NT2/D1 (cell line): ENCODE measurements at regions not wholly inside any gene's neighbourhood (a gene's known extent, or its start where the extent isn't known, plus 50 kb on each side); places are given as distances from the start of the nearest gene placed in this dataset.

Experiments used
- DNase-seq: peaks from one replicate; pipeline ENCODE4 v3.0.0-alpha.2; 2011; ENCODE audit warnings: low read depth, low spot score
- H3K27me3 ChIP-seq: 2 replicates; pipeline ENCODE4 v1.6.0; 2011; ENCODE audit warnings: mild to moderate bottlenecking; ENCODE audit not compliant: insufficient read length, insufficient read depth
- H3K36me3 ChIP-seq: 2 replicates; pipeline ENCODE4 v1.6.1; 2011; ENCODE audit warnings: mild to moderate bottlenecking, low read length, mixed read lengths; ENCODE audit not compliant: insufficient read depth, insufficient read length
- H3K4me1 ChIP-seq: 2 replicates; pipeline ENCODE4 v1.5.1; 2011; ENCODE audit not compliant: insufficient read depth, insufficient read length
- H3K4me3 ChIP-seq: 2 replicates; pipeline ENCODE4 v1.5.1; 2011; ENCODE audit warnings: low read depth; ENCODE audit not compliant: insufficient read length
- H3K9ac ChIP-seq: 2 replicates; pipeline ENCODE4 v1.6.0; 2011; ENCODE audit warnings: low read depth; ENCODE audit not compliant: insufficient read length
- H3K9me3 ChIP-seq: 2 replicates; pipeline ENCODE4 v1.5.1; 2011; ENCODE audit warnings: mild to moderate bottlenecking, low read length; ENCODE audit not compliant: insufficient read depth
- SUZ12 ChIP-seq: IDR thresholded peaks from 2 replicates; pipeline ENCODE4 v1.6.1; 2011; ENCODE audit not compliant: insufficient read length, insufficient read depth; ENCODE audit errors: extremely low read depth
- YY1 ChIP-seq: IDR thresholded peaks from 2 replicates; pipeline ENCODE4 v1.6.1; 2011; ENCODE audit not compliant: insufficient read length, insufficient read depth
- ZNF274 ChIP-seq: IDR thresholded peaks from 2 replicates; pipeline ENCODE4 v1.6.1; 2011; ENCODE audit warnings: mild to moderate bottlenecking, low read depth, low read length

- no peak overlapping the region for H3K9ac ChIP-seq
- no peaks in the 10 kb centered on the region for H3K9me3 ChIP-seq
- no peak for TF ChIP-seq ZNF274
- no peak for TF ChIP-seq SUZ12
- no peak for TF ChIP-seq YY1
- H3K4me3 ChIP-seq, result no peak overlapping the region
- DNase-seq, result no peak
- H3K36me3 ChIP-seq, result no peaks in the 10 kb centered on the region
- no peaks in the 10 kb centered on the region for H3K27me3 ChIP-seq
- H3K4me1 ChIP-seq, result no peaks in the 10 kb centered on the region
Measured at GRCh38 chr2:145015561-145015960, 495.6 kb upstream of the ZEB2 start.

DNA sequence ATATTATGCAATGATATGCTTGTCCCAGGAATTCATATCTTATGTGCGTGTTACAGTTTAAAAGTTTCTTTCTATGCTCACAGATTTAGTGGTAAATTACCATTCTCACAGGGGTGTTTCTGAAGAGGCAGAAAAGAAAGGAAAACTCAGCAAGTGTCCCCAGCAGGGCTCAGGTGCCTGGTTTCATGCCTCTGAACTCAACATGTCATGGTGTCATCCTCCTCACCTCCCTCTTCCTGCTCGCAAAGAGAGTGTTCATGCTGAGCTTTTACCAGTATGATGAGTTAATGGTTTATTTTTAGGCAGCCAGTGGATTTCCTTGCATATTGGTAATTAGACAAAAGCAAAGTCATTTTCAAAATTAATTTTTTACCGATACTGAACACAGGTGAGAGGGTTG, 492.9 kb upstream of the ZEB2 start:
- Histone ChIP-seq H3K9me3 (no peaks in the 10 kb centered on the region), H3K4me1 (no peaks in the 10 kb centered on the region), H3K27me3 (no peaks in the 10 kb centered on the region), H3K4me3 (no peak overlapping the region), H3K9ac (no peak overlapping the region), H3K36me3 (no peaks in the 10 kb centered on the region)
- no peak for DNase-seq
- TF ChIP-seq ZNF274 (no peak), SUZ12 (no peak), YY1 (no peak)

DNA sequence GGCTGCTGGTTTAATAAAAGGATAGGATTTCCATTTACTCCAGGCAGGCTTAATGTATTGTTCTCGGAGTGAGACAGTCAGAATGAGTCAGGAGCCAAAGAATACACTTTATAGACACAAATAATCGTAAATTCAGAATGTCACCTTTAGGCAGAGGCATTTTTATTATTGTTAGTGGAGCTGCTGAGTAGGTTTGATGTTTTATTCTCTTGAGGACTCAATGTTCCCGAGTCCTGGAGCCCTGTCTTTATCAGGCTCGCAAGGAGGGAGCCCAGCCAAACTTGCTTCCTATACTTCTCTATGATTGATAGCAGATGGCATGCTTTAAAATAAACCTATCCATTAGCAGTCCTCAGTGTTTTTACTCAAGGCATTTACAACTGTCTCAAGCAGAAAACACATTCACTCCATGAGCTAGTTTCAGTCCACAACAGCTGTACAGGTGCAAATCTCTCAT, 492.3 kb upstream of the ZEB2 start:
- Histone ChIP-seq H3K4me3 (no peak overlapping the region), H3K9me3 (no peaks in the 10 kb centered on the region), H3K27me3 (no peaks in the 10 kb centered on the region), H3K9ac (no peak overlapping the region), H3K36me3 (no peaks in the 10 kb centered on the region), H3K4me1 (no peaks in the 10 kb centered on the region)
- DNase-seq, result no peak
- TF ChIP-seq ZNF274 (no peak), YY1 (no peak), SUZ12 (no peak)

GRCh38 chr2:145010635-145011034, 490.7 kb upstream of the ZEB2 start:
- no peaks in the 10 kb centered on the region for H3K4me1 ChIP-seq

GRCh38 chr2:145007960-145008263, 488.0 kb upstream of the ZEB2 start:
- H3K4me3 ChIP-seq, result no peak overlapping the region
- no peaks in the 10 kb centered on the region for H3K4me1 ChIP-seq
- DNase-seq, result no peak
- no peaks in the 10 kb centered on the region for H3K36me3 ChIP-seq
- TF ChIP-seq ZNF274, result no peak
- no peak for TF ChIP-seq YY1
- no peak for TF ChIP-seq SUZ12
- no peak overlapping the region for H3K9ac ChIP-seq
- no peaks in the 10 kb centered on the region for H3K9me3 ChIP-seq
- no peaks in the 10 kb centered on the region for H3K27me3 ChIP-seq

More at GRCh38 chr2:145010635-145011034, 490.7 kb upstream of the ZEB2 start:
- TF ChIP-seq ZNF274, result no peak
- TF ChIP-seq SUZ12, result no peak
- no peak for TF ChIP-seq YY1
- Histone ChIP-seq H3K4me3 (no peak overlapping the region), H3K27me3 (no peaks in the 10 kb centered on the region), H3K9me3 (no peaks in the 10 kb centered on the region), H3K36me3 (no peaks in the 10 kb centered on the region), H3K9ac (no peak overlapping the region)
- no peak for DNase-seq

GRCh38 chr2:145007093-145007959, 487.4 kb upstream of the ZEB2 start:
- H3K9ac ChIP-seq, result no peak overlapping the region
- H3K9me3 ChIP-seq, result no peaks in the 10 kb centered on the region
- no peak for DNase-seq
- no peaks in the 10 kb centered on the region for H3K27me3 ChIP-seq
- no peak overlapping the region for H3K4me3 ChIP-seq
- H3K36me3 ChIP-seq, result no peaks in the 10 kb centered on the region
- no peaks in the 10 kb centered on the region for H3K4me1 ChIP-seq
- TF ChIP-seq YY1 (no peak), SUZ12 (no peak), ZNF274 (no peak)

DNA sequence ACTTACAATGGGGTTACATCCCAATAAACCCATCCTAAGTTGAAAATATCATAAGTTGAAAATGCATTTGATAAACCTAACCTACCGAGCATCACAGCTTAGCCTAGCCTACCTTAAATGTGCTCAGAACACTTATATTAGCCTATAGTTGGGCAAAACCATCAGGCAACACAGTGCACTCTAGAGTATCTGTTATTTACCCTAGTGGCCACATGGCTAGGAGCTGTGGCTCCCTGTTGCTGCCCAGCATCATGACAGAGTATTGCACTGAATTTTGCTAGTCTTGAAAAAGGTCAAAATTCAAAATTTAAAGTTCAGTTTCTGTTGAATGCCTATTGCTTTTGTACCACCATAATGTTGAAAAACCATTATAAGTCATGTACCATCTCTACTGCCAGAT, 482.7 kb upstream of the ZEB2 start:
- H3K36me3 ChIP-seq, result no peaks in the 10 kb centered on the region
- no peaks in the 10 kb centered on the region for H3K4me1 ChIP-seq
- DNase-seq, result no peak
- H3K27me3 ChIP-seq, result no peaks in the 10 kb centered on the region
- no peak overlapping the region for H3K9ac ChIP-seq
- H3K4me3 ChIP-seq, result no peak overlapping the region
- H3K9me3 ChIP-seq, result no peaks in the 10 kb centered on the region
- TF ChIP-seq YY1, result no peak
